Right atrium auricular region (tissue), 2 donors: ENCODE measurements at regions not wholly inside any gene's neighbourhood (a gene's known extent, or its start where the extent isn't known, plus 50 kb on each side); places are given as distances from the start of the nearest gene placed in this dataset.

Experiments used
- DNase-seq: peaks from one replicate; pipeline ENCODE4 v3.0.0-alpha.2; 2019; ENCODE audit warnings: low spot score
- H3K27ac ChIP-seq, 2 donors: fragments of 200-600 bp; sonication (generic); 1 replicate in 1 of 2; 2 replicates in 1 of 2; pipeline ENCODE4 v1.5.1; 2016 to 2019
- H3K27me3 ChIP-seq, 2 donors: fragments of 200-600 bp; sonication (generic); one replicate each; pipeline versions ENCODE4 v1.5.1 to v1.6.0; 2017 to 2019
- H3K36me3 ChIP-seq: fragments of 200-600 bp; sonication (generic); one replicate; pipeline ENCODE4 v1.5.1; 2016
- H3K4me1 ChIP-seq, 2 donors: fragments of 200-600 bp; sonication (generic); one replicate each; pipeline versions ENCODE4 v1.5.1 to v1.6.0; 2017 to 2019
- H3K4me3 ChIP-seq, 2 donors: fragments of 200-600 bp; sonication (generic); 1 replicate in 1 of 2; 2 replicates in 1 of 2; pipeline ENCODE4 v1.5.1; 2017 to 2019; ENCODE audit warnings: mild to moderate bottlenecking in 1 of 2, moderate library complexity in 1 of 2
- H3K9me3 ChIP-seq, 2 donors: fragments of 200-600 bp; sonication (generic); one replicate each; pipeline ENCODE4 v1.5.1; 2019
- TF ChIP-seq, protein P1 (sequence below), 2 donors: fragments of 200-600 bp; sonication (generic); IDR thresholded peaks; one replicate each; pipeline ENCODE4 v1.5.1; 2019; ENCODE audit warnings: antibody characterized with exemption in 2 of 2

DNA sequence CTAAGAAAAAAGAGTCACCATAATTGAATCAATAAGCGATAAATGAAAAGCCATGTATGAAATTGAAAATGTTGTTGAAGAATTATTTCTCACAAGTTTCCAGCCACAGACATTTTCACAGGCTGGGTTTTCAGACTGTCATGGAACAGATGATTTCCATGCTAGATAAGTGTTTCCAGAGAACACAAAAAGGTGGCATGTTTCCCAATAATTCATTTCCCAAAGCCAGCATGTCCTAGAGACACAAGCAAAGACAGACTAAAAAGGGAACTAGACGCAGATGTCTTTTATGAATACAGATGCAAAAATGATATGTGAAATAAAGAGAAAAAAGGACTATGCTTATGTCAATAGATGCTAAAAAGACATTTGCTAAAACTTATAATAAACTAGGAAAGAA lies 255.1 kb downstream of the EIPR1 start:
- Histone ChIP-seq H3K4me3 (no peak overlapping the region), H3K27me3 (no peaks in the 10 kb centered on the region), H3K27ac (no peak overlapping the region), H3K9me3 (peaks cover 0 to 14% of the 10 kb centered on the region in 2 donors), H3K36me3 (no peaks in the 10 kb centered on the region), H3K4me1 (peaks cover 0 to 6% of the 10 kb centered on the region in 2 donors)
- TF ChIP-seq, protein P1, sequence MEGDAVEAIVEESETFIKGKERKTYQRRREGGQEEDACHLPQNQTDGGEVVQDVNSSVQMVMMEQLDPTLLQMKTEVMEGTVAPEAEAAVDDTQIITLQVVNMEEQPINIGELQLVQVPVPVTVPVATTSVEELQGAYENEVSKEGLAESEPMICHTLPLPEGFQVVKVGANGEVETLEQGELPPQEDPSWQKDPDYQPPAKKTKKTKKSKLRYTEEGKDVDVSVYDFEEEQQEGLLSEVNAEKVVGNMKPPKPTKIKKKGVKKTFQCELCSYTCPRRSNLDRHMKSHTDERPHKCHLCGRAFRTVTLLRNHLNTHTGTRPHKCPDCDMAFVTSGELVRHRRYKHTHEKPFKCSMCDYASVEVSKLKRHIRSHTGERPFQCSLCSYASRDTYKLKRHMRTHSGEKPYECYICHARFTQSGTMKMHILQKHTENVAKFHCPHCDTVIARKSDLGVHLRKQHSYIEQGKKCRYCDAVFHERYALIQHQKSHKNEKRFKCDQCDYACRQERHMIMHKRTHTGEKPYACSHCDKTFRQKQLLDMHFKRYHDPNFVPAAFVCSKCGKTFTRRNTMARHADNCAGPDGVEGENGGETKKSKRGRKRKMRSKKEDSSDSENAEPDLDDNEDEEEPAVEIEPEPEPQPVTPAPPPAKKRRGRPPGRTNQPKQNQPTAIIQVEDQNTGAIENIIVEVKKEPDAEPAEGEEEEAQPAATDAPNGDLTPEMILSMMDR (IDR thresholded peaks at IDR 0.05), result no peak
- no peak for DNase-seq

DNA sequence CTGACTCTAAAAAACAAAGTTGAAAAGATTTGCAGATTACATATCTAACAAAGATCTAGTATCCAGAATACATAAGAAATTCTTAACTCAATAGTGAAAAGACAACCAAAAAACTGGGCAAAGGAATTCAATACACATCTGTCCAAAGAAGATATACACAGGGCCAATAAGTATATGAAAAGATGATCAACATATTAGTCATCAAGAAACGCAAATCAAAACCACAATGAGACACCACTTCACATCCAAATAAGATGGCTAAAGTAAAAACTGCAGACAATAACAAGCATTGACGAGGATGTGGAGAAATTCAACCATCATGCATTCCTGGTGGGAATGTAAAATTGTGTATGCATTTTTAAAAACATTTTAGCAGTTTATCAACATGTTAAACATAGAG lies 256.0 kb downstream of the EIPR1 start:
- no peaks in the 10 kb centered on the region for H3K27me3 ChIP-seq
- H3K4me3 ChIP-seq, result no peak overlapping the region
- no peak overlapping the region for H3K27ac ChIP-seq
- TF ChIP-seq, protein P1 (IDR thresholded peaks at IDR 0.05), result no peak
- no peaks in the 10 kb centered on the region for H3K4me1 ChIP-seq
- peaks cover 0 to 14% of the 10 kb centered on the region in 2 donors for H3K9me3 ChIP-seq
- H3K36me3 ChIP-seq, result no peaks in the 10 kb centered on the region
- DNase-seq, result no peak

DNA sequence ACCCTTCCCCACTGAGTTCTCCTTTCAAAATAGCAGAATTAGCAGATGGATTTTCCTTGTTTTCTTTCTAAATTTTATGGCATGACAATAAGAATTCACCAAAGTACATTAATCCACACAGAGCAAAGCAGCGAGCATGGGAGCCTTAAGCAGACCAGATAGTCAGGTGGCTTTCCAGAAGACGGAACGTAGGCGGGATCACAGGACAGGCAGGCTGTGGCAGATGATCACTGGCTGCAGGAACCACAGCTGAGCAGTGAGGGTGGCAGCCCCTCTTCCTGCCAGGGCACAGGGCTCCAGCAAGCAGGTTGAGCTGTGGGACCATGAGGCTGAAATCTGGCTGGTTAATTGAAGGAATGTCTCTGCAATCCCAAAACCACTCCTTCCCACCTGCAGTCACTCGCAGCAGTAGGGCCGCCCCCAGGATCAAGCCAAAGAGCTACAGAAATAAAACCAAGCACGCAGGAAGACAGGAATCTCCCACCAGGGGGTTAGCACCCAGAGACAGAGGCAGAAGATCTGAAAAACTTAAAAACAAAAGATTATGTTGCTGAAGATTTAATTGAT lies 259.9 kb downstream of the EIPR1 start:
- Histone ChIP-seq H3K9me3 (peaks cover 0 to 14% of the 10 kb centered on the region in 2 donors), H3K4me1 (no peaks in the 10 kb centered on the region), H3K27ac (no peak overlapping the region), H3K4me3 (no peak overlapping the region), H3K36me3 (no peaks in the 10 kb centered on the region), H3K27me3 (no peaks in the 10 kb centered on the region)
- TF ChIP-seq, protein P1 (IDR thresholded peaks at IDR 0.05), result no peak
- no peak for DNase-seq

DNA sequence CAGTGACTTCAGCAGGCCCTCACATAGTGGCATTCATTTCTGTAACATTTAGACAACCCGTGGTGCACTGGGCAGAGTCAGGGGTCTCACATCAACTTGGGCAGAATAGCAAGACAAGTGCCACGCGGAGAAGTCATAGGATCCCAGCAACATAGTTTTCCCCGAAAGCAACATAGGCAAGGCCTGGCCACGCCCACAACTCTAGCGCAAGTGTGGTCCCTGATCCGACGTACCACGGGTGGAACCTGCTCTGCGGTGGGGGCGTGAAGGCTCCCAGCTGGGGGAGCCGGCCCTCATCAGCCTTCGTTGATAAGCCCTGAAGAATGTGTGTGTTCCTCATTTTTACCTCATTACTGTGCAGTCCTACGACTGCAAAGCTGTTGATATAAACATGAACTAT lies 261.2 kb downstream of the EIPR1 start:
- H3K4me1 ChIP-seq, result no peaks in the 10 kb centered on the region
- H3K36me3 ChIP-seq, result no peaks in the 10 kb centered on the region
- H3K9me3 ChIP-seq, result peaks cover 0 to 14% of the 10 kb centered on the region in 2 donors
- H3K4me3 ChIP-seq, result no peak overlapping the region
- H3K27ac ChIP-seq, result no peak overlapping the region
- no peaks in the 10 kb centered on the region for H3K27me3 ChIP-seq
- TF ChIP-seq, protein P1 (IDR thresholded peaks at IDR 0.05), result no peak
- no peak for DNase-seq

DNA sequence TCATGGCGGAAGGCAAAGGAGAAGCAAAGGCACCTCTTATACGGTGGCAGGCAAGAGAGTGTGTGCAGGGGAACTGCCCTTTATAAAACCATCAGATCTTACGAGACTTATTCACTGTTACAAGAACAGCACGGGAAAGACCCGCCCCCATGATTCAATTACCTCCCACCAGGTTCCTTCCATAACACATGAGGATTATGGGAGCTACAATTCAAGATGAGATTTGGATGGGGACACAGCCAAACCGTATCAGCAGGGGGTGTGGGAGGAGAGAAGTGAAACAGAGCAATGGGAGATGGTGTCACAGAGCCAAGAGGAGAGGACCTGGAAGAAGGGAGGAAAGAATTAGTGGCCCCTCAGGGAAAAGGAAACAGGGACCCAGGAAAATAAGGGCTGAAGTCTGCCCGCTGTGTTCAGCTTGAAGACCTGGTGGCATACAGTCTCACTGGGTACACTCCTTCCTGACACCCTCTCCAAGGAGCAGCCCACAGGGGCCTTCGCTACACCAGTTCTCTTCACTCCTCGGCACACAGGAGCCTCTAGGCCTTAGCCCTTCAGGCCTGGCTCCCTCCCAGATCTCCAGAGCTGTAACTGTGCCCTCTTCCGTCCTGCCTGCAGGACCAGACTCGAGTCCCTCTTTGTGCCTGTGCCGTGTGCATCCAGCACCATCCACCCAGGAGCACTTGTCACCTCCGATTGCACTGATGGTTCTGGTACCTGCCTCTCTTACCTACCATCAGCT lies 262.1 kb downstream of the EIPR1 start:
- Histone ChIP-seq H3K4me1 (no peaks in the 10 kb centered on the region), H3K27ac (no peak overlapping the region), H3K27me3 (no peaks in the 10 kb centered on the region), H3K4me3 (no peak overlapping the region), H3K36me3 (no peaks in the 10 kb centered on the region), H3K9me3 (peaks cover 0 to 6% of the 10 kb centered on the region in 2 donors)
- TF ChIP-seq, protein P1 (IDR thresholded peaks at IDR 0.05), result no peak
- DNase-seq, result peak; percentile 18
